HT1080 (cell line): ENCODE measurements at regions not wholly inside any gene's neighbourhood (a gene's known extent, or its start where the extent isn't known, plus 50 kb on each side); places are given as distances from the start of the nearest gene placed in this dataset.

Experiments
- DNase-seq: peaks from one replicate; pipeline ENCODE4 v3.0.0-alpha.2; 2015; ENCODE audit warnings: low read depth

DNA sequence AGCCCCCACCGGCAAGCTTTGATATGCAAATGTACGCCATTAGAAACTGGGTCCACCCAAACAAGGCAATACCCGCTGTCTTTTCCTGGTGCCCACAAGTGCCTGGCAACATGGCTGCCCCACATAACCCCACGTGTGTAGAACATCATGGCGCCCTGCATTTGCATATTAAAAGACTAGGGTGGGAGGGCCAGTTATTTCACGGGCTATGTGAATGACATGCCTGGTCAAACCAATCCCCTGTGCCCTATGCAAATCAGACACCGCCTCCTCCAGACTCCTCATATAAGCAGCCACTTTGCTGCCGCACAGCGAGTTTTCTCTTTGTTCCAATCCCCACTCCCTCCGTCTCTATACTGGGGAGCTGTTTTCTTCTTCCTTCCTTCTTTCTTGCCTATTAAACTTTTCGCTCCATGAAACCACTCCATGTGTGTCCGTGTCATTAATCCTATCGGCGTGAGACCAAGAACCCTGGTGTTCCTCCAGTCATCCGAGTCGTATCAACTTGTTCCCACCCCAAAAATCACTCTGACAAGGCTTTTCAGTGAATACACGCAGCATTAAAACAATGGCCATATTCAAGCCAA is 112.6 kb upstream of the SORBS2 start:
- DNase-seq = no peak

DNA sequence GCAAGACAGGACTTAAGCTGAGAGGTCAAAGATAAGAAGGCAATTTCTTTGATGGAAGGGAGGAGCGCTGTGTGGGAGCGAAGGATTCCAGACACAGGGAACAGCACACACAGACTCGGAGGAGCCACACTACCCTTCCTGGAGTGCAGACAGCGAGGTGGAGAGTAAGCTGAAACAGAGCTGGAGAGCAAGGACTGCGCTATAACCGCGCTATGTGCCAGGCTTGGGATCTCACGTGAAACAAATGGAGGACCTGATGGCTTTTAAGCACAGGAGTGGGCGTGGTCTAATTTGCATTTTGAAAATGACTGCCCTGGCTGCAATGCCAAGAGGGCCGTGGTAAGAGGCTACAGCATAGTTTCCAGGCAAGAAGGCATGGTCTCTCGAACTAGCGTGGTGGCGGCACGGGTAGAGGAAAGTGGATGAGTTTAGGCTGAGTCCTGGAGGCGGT is 113.9 kb upstream of the SORBS2 start:
- no peak for DNase-seq

GRCh38 chr4:185931375-185931774 is 119.4 kb upstream of the SORBS2 start:
- no peak for DNase-seq

- peak; percentile 26 for DNase-seq
Measured at GRCh38 chr4:185931986-185932385, 120.0 kb upstream of the SORBS2 start.

- DNase-seq = peak; percentile 31
Measured at GRCh38 chr4:185932491-185932890, 120.5 kb upstream of the SORBS2 start.

GRCh38 chr4:185933078-185933581 is 121.1 kb upstream of the SORBS2 start:
- peak; percentile 90 for DNase-seq

DNA sequence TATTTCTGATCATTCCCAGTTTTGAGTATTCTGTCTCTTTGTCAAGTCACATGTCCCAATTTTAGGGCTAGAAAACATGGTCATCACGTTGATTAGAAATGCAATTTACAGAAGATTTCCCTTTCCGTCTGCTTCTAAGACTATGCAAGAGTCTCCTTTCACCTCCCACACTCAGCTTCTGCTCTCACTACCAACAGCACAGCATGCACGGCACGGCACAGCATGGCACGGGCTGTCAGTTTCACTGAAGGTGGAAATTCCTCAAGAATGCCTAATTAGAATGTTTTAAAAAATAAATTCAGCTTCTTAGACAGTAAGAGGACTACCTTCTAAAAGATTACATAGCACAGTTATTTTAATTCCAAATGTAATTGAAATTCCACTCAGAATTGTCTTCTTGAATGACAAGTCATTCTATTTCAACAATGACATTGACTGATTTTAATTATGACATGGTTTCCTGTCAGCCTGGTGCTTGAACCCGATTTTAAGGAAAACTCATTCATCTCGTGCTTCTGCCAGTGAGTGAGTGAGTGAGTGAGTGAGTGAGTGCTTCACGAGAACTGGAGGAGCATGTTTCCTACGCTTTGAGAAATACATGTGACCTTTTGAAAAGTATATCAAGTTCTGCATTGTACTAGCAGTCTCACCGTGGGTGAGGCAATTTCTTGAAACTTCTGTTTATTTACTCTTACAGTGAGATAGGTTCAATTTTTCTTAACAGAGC is 124.8 kb upstream of the SORBS2 start:
- DNase-seq = no peak

DNA sequence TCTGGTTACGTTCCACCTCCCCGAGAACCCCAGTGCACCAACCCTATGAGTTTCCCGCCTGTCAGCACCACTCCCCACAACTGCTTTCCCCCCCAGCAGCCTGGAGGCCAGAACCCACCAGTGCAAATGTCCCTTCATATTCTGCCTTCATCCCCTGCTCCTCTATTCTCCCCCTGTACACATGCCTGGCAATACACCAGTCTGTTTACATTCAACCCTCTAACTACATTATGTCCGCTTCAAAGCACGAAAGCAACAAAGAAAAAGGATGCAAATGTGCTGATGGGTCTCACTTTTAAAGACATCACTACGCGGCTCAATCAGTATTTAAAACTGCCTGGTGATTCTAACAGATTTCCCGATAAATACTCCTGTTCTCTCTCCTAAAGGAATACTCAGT is 126.7 kb upstream of the SORBS2 start:
- no peak for DNase-seq

GRCh38 chr4:185941461-185941860 is 127.5 kb upstream of the TLR3 start:
- no peak for DNase-seq

DNA sequence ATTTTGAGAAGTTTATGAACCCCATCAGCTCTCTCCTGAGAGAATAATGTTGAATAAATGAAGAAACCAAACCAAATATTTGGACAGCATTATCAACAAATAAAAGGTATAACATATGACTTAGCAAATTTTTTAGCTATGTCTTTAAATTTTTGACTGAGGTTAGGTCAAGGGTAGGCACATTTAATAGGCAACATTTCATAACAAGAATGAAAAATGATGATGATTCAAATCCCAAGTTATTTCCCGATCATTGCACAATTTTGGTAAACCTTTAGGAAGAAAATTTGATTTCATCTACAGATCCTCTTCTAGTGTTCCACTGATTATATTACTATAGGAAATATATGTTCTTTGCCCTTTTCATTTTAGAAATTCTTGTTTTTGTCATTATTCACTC is 123.7 kb upstream of the TLR3 start:
- no peak for DNase-seq

DNA sequence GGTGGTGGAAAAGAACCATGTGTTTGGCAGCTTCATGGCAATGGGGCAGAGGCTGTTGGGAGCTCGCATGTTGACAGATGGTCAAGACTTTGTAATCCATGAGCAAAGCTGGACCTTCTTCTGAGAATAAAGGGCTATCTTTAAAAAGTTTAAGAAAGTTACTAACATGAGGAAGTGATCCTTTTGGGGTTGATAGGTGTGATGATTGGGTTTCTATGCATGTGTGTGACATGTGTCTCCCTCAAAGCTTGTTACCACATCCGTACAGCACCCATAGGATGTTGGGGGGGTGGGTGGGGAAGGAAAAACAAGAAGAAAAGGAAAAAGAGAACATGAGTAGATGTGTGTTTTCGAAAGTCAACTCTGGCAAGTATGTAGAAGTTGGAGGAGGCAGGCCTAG is 123.0 kb upstream of the TLR3 start:
- DNase-seq = no peak

DNA sequence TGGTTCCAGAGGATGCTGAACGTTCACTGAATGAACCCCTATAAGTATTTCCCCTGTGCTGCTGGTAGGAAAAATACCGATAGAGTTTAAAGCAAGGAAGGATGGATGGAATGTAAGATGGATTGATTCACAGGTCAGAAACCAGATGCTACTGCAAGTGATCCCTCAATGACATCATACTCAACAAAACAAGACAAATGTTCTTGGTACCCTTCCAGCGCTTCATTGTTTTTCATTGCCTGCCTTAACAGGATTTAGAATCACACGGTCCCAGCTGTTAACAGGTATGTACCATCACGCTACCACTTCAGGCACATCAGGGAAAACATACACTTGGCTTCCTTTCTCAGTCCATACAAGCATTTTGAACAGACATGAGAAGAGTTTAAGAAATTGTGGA is 118.1 kb upstream of the TLR3 start:
- no peak for DNase-seq

- DNase-seq = no peak
Measured at GRCh38 chr4:185955151-185955770, 113.7 kb upstream of the TLR3 start.

- DNase-seq = no peak
Measured at GRCh38 chr4:185955826-185956543, 113.0 kb upstream of the TLR3 start.

GRCh38 chr4:185956544-185956940 is 112.4 kb upstream of the TLR3 start:
- DNase-seq = no peak

DNA sequence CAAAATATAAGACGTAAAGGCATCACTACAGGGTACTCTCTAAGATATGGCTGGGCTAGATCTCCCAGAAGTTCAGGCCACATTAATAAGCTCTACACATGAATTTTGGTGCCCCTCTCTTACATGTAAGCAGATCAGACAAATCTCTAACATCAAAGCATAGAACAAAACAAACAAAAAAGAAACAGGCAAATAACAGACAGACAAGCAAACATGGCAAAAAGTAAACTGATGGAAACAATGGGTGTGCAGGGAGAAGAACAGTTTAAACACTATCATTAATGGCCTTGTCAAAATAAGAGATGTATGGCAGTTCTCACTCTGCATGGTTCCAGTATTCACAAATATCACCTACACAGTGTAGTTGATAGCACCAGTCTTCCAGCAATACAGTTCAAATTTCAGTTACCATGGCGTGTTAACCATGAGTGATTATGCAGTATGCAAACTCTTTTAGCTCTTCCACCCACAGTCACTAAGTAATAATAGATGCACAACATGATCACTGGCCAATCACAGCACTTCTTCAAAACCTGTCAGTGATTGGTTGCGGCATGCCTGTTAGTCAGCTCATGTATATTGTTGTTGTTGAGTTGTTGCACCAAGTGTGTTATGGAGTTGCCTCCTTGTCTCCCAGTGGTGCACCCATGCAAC is 110.7 kb upstream of the TLR3 start:
- DNase-seq = no peak

DNA sequence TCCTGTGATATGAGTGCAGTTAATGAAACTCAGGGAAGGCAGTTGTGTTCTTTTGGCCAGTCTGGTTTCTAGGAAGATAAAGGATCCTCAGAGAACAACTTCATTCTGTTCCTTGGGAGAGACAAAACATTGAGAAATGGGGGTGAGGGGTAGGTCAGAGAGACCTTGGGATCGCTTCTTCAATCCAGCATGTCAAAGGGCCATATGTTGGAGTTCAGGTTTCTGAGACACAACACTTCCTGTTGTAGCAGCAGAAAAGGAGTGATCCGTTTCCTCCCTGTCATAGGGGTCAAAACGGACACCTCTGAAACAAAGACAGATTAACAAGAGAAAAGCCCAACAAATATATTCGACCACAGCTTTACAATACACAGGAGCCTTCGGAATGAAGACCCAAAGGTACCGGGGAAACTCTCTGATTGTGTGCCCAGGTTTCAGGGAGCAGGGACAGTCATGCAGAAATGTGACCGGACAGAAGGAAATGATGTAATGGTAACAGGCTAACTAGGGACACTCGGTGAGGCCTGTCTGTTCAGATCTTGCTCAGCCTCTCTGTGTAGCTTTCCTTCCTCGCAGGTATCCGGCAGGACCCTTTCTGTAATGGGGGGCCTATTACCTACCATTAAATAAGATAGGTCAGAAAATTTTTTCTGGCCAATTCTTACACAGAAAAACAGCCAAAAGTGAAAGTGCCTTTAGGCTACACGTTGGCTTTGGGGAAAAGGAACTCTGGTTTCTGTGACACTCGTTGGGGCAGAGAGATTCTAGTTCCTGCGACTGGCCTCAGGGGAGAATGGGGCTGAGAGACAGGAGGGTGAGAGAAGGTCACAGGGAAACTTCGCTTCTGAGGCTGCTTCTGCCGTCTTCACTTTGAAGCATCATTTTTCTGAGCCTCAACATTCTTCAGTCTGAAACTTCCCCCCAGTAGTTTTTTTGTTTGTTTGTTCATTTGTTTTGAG is 103.3 kb upstream of the TLR3 start:
- no peak for DNase-seq

- DNase-seq = no peak
Measured at GRCh38 chr4:185966549-185966948, 102.4 kb upstream of the TLR3 start.

GRCh38 chr4:185966997-185967775 is 101.8 kb upstream of the TLR3 start:
- DNase-seq = peak; percentile 30
